CD14-positive monocyte (primary cell): ENCODE measurements at regions not wholly inside any gene's neighbourhood (a gene's known extent, or its start where the extent isn't known, plus 50 kb on each side); places are given as distances from the start of the nearest gene placed in this dataset.

ENCODE experiments used
- DNase-seq, 3 donors: peaks; one replicate each; pipeline ENCODE4 v3.0.0-alpha.2; 2011 to 2022
- H2AFZ ChIP-seq: 2 replicates; pipeline ENCODE4 v1.6.0; 2012; ENCODE audit warnings: mild to moderate bottlenecking, low read depth, low read length, inconsistent platforms; ENCODE audit not compliant: insufficient read depth, poor library complexity, severe bottlenecking
- H3K27ac ChIP-seq, 2 donors: 1 replicate in 1 of 2; 2 replicates in 1 of 2; pipeline ENCODE4 v1.5.1; 2012 to 2013; ENCODE audit warnings: low read length in 2 of 2, control low read depth in 1 of 2, inconsistent platforms in 1 of 2, low read depth in 1 of 2, mild to moderate bottlenecking in 1 of 2
- H3K27me3 ChIP-seq, 2 donors: one replicate each; pipeline versions ENCODE4 v1.6.0 to v1.6.1; 2011 to 2013; ENCODE audit warnings: low read length in 2 of 2; ENCODE audit not compliant: control insufficient read depth in 2 of 2, insufficient read depth in 2 of 2
- H3K36me3 ChIP-seq, 2 donors: replicated peaks in 1 of 2; 1 replicate in 1 of 2; 2 replicates in 1 of 2; pipeline versions ENCODE4 v1.5.1 to v1.6.1; 2012 to 2013; ENCODE audit warnings: low read length in 2 of 2, control low read depth in 1 of 2, inconsistent platforms in 1 of 2, mild to moderate bottlenecking in 1 of 2; ENCODE audit not compliant: insufficient read depth in 2 of 2, control insufficient read depth in 1 of 2
- H3K4me1 ChIP-seq, 2 donors: 1 replicate in 1 of 2; 2 replicates in 1 of 2; pipeline versions ENCODE4 v1.5.1 to v1.6.1; 2012 to 2013; ENCODE audit warnings: low read length in 2 of 2, control low read depth in 1 of 2, inconsistent platforms in 1 of 2, mild to moderate bottlenecking in 1 of 2, moderate library complexity in 1 of 2; ENCODE audit not compliant: insufficient read depth in 2 of 2, control insufficient read depth in 1 of 2
- H3K4me2 ChIP-seq: replicated peaks from 2 replicates; pipeline ENCODE3; 2012; ENCODE audit warnings: low read length, moderate library complexity, mild to moderate bottlenecking; ENCODE audit not compliant: poor library complexity, severe bottlenecking; ENCODE audit errors: extremely low read depth
- H3K4me3 ChIP-seq, 3 experiments: fragments of 200-600 bp in 1 of 3; sonication (generic) in 1 of 3; replicated peaks in 1 of 3; 1 replicate in 2 of 3; 2 replicates in 1 of 3; pipeline ENCODE4 v1.5.1; 2011 to 2013; ENCODE audit warnings: low read length in 3 of 3, mild to moderate bottlenecking in 3 of 3, control low read depth in 2 of 3, low read depth in 2 of 3, inconsistent platforms in 1 of 3, moderate library complexity in 1 of 3
- H3K79me2 ChIP-seq: 2 replicates; pipeline ENCODE4 v1.6.0; 2012; ENCODE audit warnings: mild to moderate bottlenecking, control low read depth, inconsistent platforms, low read length, moderate library complexity; ENCODE audit not compliant: insufficient read depth
- H3K9ac ChIP-seq: 2 replicates; pipeline ENCODE4 v1.6.0; 2017; ENCODE audit warnings: low read length, mild to moderate bottlenecking; ENCODE audit not compliant: insufficient read depth, poor library complexity, severe bottlenecking
- H3K9me3 ChIP-seq, 2 donors: replicated peaks in 1 of 2; 1 replicate in 1 of 2; 2 replicates in 1 of 2; pipeline versions ENCODE4 v1.5.1 to v1.6.1; 2012 to 2013; ENCODE audit warnings: low read length in 2 of 2, control low read depth in 1 of 2; ENCODE audit not compliant: control insufficient read depth in 1 of 2, insufficient read depth in 1 of 2
- H4K20me1 ChIP-seq: 2 replicates; pipeline ENCODE4 v1.6.0; 2012; ENCODE audit warnings: mild to moderate bottlenecking, low read length, control low read depth, moderate library complexity; ENCODE audit not compliant: insufficient read depth
- H3K27ac Mint-ChIP-seq, 7 donors: one replicate each; pipeline ENCODE4 v1.8.0; 2020; ENCODE audit warnings: mild to moderate bottlenecking in 7 of 7, mixed read lengths in 7 of 7, moderate library complexity in 6 of 7, inconsistent platforms in 2 of 7
- H3K27me3 Mint-ChIP-seq, 3 donors: one replicate each; pipeline ENCODE4 v1.8.0; 2021 to 2022; ENCODE audit warnings: low read depth in 3 of 3, mild to moderate bottlenecking in 3 of 3, mixed read lengths in 3 of 3, moderate library complexity in 3 of 3, inconsistent platforms in 1 of 3
- H3K36me3 Mint-ChIP-seq, 2 donors: one replicate each; pipeline ENCODE4 v1.8.0; 2020; ENCODE audit warnings: mixed read lengths in 2 of 2, inconsistent platforms in 1 of 2, mild to moderate bottlenecking in 1 of 2
- H3K4me1 Mint-ChIP-seq: one replicate; pipeline ENCODE4 v1.8.0; 2020; ENCODE audit warnings: mild to moderate bottlenecking, mixed read lengths
- H3K4me3 Mint-ChIP-seq, 2 donors: one replicate each; pipeline ENCODE4 v1.8.0; 2020; ENCODE audit warnings: mild to moderate bottlenecking in 2 of 2, mixed read lengths in 2 of 2, moderate library complexity in 1 of 2
- H3K9me3 Mint-ChIP-seq, 7 donors: one replicate each; pipeline ENCODE4 v1.8.0; 2020 to 2022; ENCODE audit warnings: mixed read lengths in 7 of 7, mild to moderate bottlenecking in 6 of 7, moderate library complexity in 6 of 7, inconsistent platforms in 2 of 7
- WGBS: methylation state at CpG from one replicate; pipeline ENCODE4 v1.1.5; 2013; ENCODE audit warnings: missing lambda C conversion rate; ENCODE audit not compliant: insufficient coverage; 5-methylcytosine and 5-hydroxymethylcytosine counted together
- intact Hi-C, 2 donors: fragments of 100-400 bp; cut with micrococcal nuclease; formaldehyde crosslinking; loops; one replicate each; pipeline versions ENCODE4 v1.15.0 to v1.15.1; 2023
- TF ChIP-seq, protein P1 (sequence below): fragments of 200-600 bp; IDR thresholded peaks from one replicate; pipeline ENCODE4 v1.8.0; 2022; ENCODE audit warnings: antibody characterized with exemption, mild to moderate bottlenecking

DNA sequence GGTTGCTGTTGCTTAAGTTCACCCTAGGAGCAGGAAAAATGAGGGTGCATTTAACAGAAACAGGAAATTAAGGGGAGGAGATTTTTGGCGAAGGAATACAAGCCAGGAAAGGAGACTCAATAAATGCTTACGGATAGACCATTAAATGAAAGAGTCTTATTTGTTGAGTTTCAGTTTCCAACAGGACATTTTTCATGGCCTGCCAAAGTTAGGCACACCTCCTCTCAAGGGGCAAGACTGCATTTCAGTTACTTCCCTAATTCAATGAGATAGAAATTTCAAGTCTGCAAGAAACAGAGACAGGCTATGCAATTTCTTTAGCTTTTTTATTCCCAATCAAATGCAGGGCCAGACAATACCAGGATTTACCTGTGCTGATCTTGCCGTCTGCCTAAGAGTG lies 394.7 kb upstream of the KLHL29 start:
- Mint-ChIP-seq H3K9me3 (peaks cover 0 to 4% (median 0%) of the 10 kb centered on the region in 7 donors), H3K27me3 (no peaks in the 10 kb centered on the region), H3K4me3 (no peak overlapping the region), H3K4me1 (no peaks in the 10 kb centered on the region), H3K27ac (no peak overlapping the region), H3K36me3 (no peaks in the 10 kb centered on the region)
- TF ChIP-seq, protein P1, sequence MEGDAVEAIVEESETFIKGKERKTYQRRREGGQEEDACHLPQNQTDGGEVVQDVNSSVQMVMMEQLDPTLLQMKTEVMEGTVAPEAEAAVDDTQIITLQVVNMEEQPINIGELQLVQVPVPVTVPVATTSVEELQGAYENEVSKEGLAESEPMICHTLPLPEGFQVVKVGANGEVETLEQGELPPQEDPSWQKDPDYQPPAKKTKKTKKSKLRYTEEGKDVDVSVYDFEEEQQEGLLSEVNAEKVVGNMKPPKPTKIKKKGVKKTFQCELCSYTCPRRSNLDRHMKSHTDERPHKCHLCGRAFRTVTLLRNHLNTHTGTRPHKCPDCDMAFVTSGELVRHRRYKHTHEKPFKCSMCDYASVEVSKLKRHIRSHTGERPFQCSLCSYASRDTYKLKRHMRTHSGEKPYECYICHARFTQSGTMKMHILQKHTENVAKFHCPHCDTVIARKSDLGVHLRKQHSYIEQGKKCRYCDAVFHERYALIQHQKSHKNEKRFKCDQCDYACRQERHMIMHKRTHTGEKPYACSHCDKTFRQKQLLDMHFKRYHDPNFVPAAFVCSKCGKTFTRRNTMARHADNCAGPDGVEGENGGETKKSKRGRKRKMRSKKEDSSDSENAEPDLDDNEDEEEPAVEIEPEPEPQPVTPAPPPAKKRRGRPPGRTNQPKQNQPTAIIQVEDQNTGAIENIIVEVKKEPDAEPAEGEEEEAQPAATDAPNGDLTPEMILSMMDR: no peak
- H4K20me1 ChIP-seq: no peaks in the 10 kb centered on the region
- no peak for DNase-seq
- no peak overlapping the region for H3K9ac ChIP-seq
- H3K4me2 ChIP-seq: no peak overlapping the region
- no peaks in the 10 kb centered on the region for H3K4me1 ChIP-seq
- H3K27ac ChIP-seq: no peak overlapping the region
- H3K27me3 ChIP-seq: no peaks in the 10 kb centered on the region
- H3K9me3 ChIP-seq: no peaks in the 10 kb centered on the region
- 0% methylated on average over 1 of the region's 3 CpGs for WGBS
- no peak overlapping the region for H3K4me3 ChIP-seq
- no peaks in the 10 kb centered on the region for H3K36me3 ChIP-seq
- H2AFZ ChIP-seq: no peak overlapping the region
- no peaks in the 10 kb centered on the region for H3K79me2 ChIP-seq
- intact Hi-C loops: no loop called here

DNA sequence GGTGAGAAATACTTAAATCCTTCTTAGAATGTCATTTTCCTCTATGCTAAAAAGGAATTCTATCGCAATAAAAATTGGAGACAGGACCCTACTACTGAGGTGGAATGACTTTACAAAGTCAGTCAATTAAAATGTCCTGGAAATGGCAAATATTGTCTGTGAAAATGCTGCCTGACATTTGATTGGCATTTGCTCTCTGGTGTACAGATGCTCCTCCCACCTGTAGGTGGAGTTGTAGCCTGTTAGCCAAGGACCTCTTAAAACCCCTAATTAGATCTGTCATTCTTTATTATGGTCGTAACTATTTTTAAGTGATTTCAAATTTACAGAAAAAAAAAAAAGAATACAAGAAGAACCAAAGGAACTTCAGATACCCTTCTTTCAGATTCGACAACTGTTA lies 393.1 kb upstream of the KLHL29 start:
- H3K79me2 ChIP-seq: no peaks in the 10 kb centered on the region
- H3K27ac ChIP-seq: no peak overlapping the region
- H3K36me3 ChIP-seq: no peaks in the 10 kb centered on the region
- Mint-ChIP-seq H3K36me3 (no peaks in the 10 kb centered on the region), H3K4me1 (no peaks in the 10 kb centered on the region), H3K27ac (no peak overlapping the region), H3K27me3 (no peaks in the 10 kb centered on the region), H3K4me3 (no peak overlapping the region), H3K9me3 (peaks cover 0 to 6% (median 0%) of the 10 kb centered on the region in 7 donors)
- TF ChIP-seq, protein P1: no peak
- no peak for DNase-seq
- H3K4me1 ChIP-seq: no peaks in the 10 kb centered on the region
- H4K20me1 ChIP-seq: no peaks in the 10 kb centered on the region
- H2AFZ ChIP-seq: no peak overlapping the region
- H3K4me2 ChIP-seq: no peak overlapping the region
- H3K4me3 ChIP-seq: no peak overlapping the region
- H3K9me3 ChIP-seq: no peaks in the 10 kb centered on the region
- intact Hi-C loops: no loop called here
- no peaks in the 10 kb centered on the region for H3K27me3 ChIP-seq
- 88% methylated on average over 1 of the region's 3 CpGs for WGBS
- H3K9ac ChIP-seq: no peak overlapping the region
